A673 (cell line): ENCODE measurements at regions not wholly inside any gene's neighbourhood (a gene's known extent, or its start where the extent isn't known, plus 50 kb on each side); places are given as distances from the start of the nearest gene placed in this dataset.

ENCODE experiments used
- BruUV-seq: library from RNA; stranded (reverse); fragments of 400-500 nt; replicated peaks from 2 replicates; lab custom pipeline; 2021; lab: Mats Ljungman, UMichigan
- CTCF ChIA-PET: fragments of 300-600 bp; sonication (Branson Sonifier 250); formaldehyde crosslinking; loops from one replicate; lab custom pipeline; 2022; ENCODE audit warnings: antibody characterized with exemption; lab: Charles Lee
- POLR2A ChIA-PET: fragments of 300-600 bp; sonication (Branson Sonifier 250); formaldehyde crosslinking; loops from one replicate; lab custom pipeline; 2022; ENCODE audit warnings: antibody characterized with exemption; ENCODE audit not compliant: low non-redundant PET; lab: Charles Lee
- DNase-seq: peaks from one replicate; pipeline ENCODE4 v3.0.0-alpha.2; 2015; ENCODE audit warnings: low spot score
- H3K27ac ChIP-seq: fragments of 200-600 bp; sonication (generic); 2 replicates; pipeline ENCODE4 v1.5.1; 2016; ENCODE audit warnings: mixed run types, low read depth, mild to moderate bottlenecking, mixed read lengths, antibody characterized with exemption, low read length; ENCODE audit not compliant: poor library complexity, severe bottlenecking
- H3K27me3 ChIP-seq: fragments of 200-600 bp; sonication (generic); replicated peaks from 2 replicates; pipeline ENCODE4 v1.6.1; 2017; ENCODE audit warnings: mixed run types, low read depth, mild to moderate bottlenecking, mixed read lengths, antibody characterized with exemption, low read length; ENCODE audit not compliant: insufficient read depth, poor library complexity
- H3K36me3 ChIP-seq: fragments of 200-600 bp; sonication (generic); 2 replicates; pipeline ENCODE4 v1.6.1; 2016; ENCODE audit warnings: mixed run types, mild to moderate bottlenecking, mixed read lengths, antibody characterized with exemption, low read length; ENCODE audit not compliant: insufficient read depth, poor library complexity, severe bottlenecking
- H3K4me1 ChIP-seq: fragments of 200-600 bp; sonication (generic); 2 replicates; pipeline ENCODE4 v1.6.1; 2017; ENCODE audit warnings: mixed run types, mild to moderate bottlenecking, mixed read lengths, antibody characterized with exemption, low read length; ENCODE audit not compliant: insufficient read depth, poor library complexity, severe bottlenecking
- H3K4me3 ChIP-seq: fragments of 200-600 bp; sonication (generic); 2 replicates; pipeline ENCODE4 v1.5.1; 2016; ENCODE audit warnings: low read depth, mixed run types, mild to moderate bottlenecking, mixed read lengths, low read length; ENCODE audit not compliant: poor library complexity, severe bottlenecking
- H3K9me3 ChIP-seq: fragments of 200-600 bp; sonication (generic); 2 replicates; pipeline ENCODE4 v1.6.1; 2016; ENCODE audit warnings: mixed run types, low read depth, mild to moderate bottlenecking, mixed read lengths, antibody characterized with exemption, low read length; ENCODE audit not compliant: poor library complexity, severe bottlenecking
- CTCF ChIP-seq: fragments of 300-800, 200-600 bp; sonication (generic); conservative IDR thresholded peaks from 2 replicates; pipeline ENCODE4 v1.5.1; 2017; ENCODE audit warnings: low read depth, mild to moderate bottlenecking, antibody characterized with exemption, low read length, moderate library complexity, mixed read lengths
- EZH2 ChIP-seq: fragments of 200-600 bp; sonication (generic); IDR thresholded peaks from 2 replicates; pipeline ENCODE4 v1.6.1; 2017; ENCODE audit warnings: borderline replicate concordance, low read depth, mild to moderate bottlenecking, mixed read lengths, antibody characterized with exemption, low read length; ENCODE audit not compliant: poor library complexity, severe bottlenecking
- intact Hi-C: fragments of 100-400 bp; cut with micrococcal nuclease; formaldehyde crosslinking; loops from one replicate; pipeline ENCODE4 v1.10.0; 2022; ENCODE audit not compliant: unreplicated experiment

DNA sequence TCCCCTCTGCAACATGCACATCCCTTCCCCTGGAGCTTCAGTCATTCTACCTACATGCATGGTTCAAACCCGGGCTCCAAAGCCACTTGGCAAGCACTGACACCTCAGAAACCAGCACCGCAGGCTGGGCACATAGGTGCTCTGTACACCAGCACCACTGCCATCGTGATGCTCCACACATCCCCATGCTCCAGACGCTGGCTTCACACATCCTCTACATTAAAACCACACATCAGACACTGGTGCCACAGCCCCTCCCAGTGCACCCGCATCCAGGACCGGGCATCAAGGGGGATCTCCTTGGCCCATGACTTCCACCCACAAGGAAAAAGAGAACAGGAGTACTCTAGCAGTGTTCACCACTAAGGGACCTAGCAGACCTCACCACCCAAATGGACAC lies 787.7 kb downstream of the CDH18 start:
- no peak overlapping the region for H3K4me3 ChIP-seq
- no peaks in the 10 kb centered on the region for H3K4me1 ChIP-seq
- no TSS peak for BruUV-seq
- no peaks in the 10 kb centered on the region for H3K9me3 ChIP-seq
- H3K27me3 ChIP-seq = no peaks in the 10 kb centered on the region
- TF ChIP-seq EZH2 (no peak), CTCF (no peak)
- no peaks in the 10 kb centered on the region for H3K36me3 ChIP-seq
- DNase-seq = no peak
- no peak overlapping the region for H3K27ac ChIP-seq
- intact Hi-C loops = no loop called here
- ChIA-PET POLR2A (no interaction called here), CTCF (no interaction called here)

GRCh38 chr5:19208397-19208796 lies 779.6 kb downstream of the CDH18 start:
- DNase-seq = no peak
- TF ChIP-seq CTCF (no peak), EZH2 (no peak)
- no peaks in the 10 kb centered on the region for H3K27me3 ChIP-seq
- H3K4me3 ChIP-seq = no peak overlapping the region
- H3K36me3 ChIP-seq = no peaks in the 10 kb centered on the region
- no peaks in the 10 kb centered on the region for H3K4me1 ChIP-seq
- intact Hi-C loops = no loop called here
- POLR2A ChIA-PET = no interaction called here
- no peak overlapping the region for H3K27ac ChIP-seq
- no TSS peak for BruUV-seq
- CTCF ChIA-PET = no interaction called here
- no peaks in the 10 kb centered on the region for H3K9me3 ChIP-seq

- POLR2A ChIA-PET = no interaction called here
- no peak for DNase-seq
- TF ChIP-seq EZH2 = no peak
- TF ChIP-seq CTCF = no peak
- Histone ChIP-seq H3K4me3 (no peak overlapping the region), H3K36me3 (no peaks in the 10 kb centered on the region), H3K27ac (no peak overlapping the region), H3K27me3 (no peaks in the 10 kb centered on the region), H3K4me1 (no peaks in the 10 kb centered on the region), H3K9me3 (no peaks in the 10 kb centered on the region)
- BruUV-seq = no TSS peak
- intact Hi-C loops = no loop called here
- CTCF ChIA-PET = no interaction called here
These were observed 777.1 kb downstream of the CDH18 start for GRCh38 chr5:19210886-19211285.
